H9 (cell line): ENCODE measurements at regions not wholly inside any gene's neighbourhood (a gene's known extent, or its start where the extent isn't known, plus 50 kb on each side); places are given as distances from the start of the nearest gene placed in this dataset.

Source experiments
- DNase-seq: peaks from one replicate; pipeline ENCODE4 v3.0.0-alpha.2; 2017
- H2AFZ ChIP-seq: one replicate; pipeline ENCODE4 v1.6.1; 2013; ENCODE audit warnings: mild to moderate bottlenecking, low read length, control low read depth, moderate library complexity
- H2AK5ac ChIP-seq: 2 replicates; pipeline ENCODE4 v1.6.1; 2013; ENCODE audit warnings: low read length, control low read depth, mixed read lengths; ENCODE audit not compliant: insufficient read length
- H2BK120ac ChIP-seq: one replicate; pipeline ENCODE4 v1.6.1; 2013; ENCODE audit warnings: low read depth, mild to moderate bottlenecking, low read length, control low read depth, inconsistent platforms; ENCODE audit not compliant: poor library complexity, severe bottlenecking
- H2BK12ac ChIP-seq: 2 replicates; pipeline ENCODE4 v1.6.1; 2013; ENCODE audit warnings: low read length, control low read depth, mixed read lengths, low read depth; ENCODE audit not compliant: insufficient read length
- H2BK15ac ChIP-seq: 2 replicates; pipeline ENCODE4 v1.6.1; 2013; ENCODE audit warnings: low read depth, low read length, control low read depth
- H2BK20ac ChIP-seq: one replicate; pipeline ENCODE4 v1.6.1; 2013; ENCODE audit warnings: low read depth, mild to moderate bottlenecking, low read length, control low read depth, inconsistent platforms; ENCODE audit not compliant: poor library complexity, severe bottlenecking
- H2BK5ac ChIP-seq: 2 replicates; pipeline ENCODE4 v1.6.1; 2013; ENCODE audit warnings: low read length, control low read depth, mixed read lengths; ENCODE audit not compliant: insufficient read length
- H3K14ac ChIP-seq: 2 replicates; pipeline ENCODE4 v1.6.1; 2013; ENCODE audit warnings: low read length, control low read depth; ENCODE audit not compliant: insufficient read depth
- H3K18ac ChIP-seq: 2 replicates; pipeline ENCODE4 v1.6.1; 2013; ENCODE audit warnings: low read depth, mild to moderate bottlenecking, mixed read lengths, low read length, control low read depth; ENCODE audit not compliant: insufficient read length
- H3K23ac ChIP-seq: 2 replicates; pipeline ENCODE4 v1.6.1; 2013; ENCODE audit warnings: low read length, control low read depth, mixed read lengths, low read depth; ENCODE audit not compliant: insufficient read length
- H3K23me2 ChIP-seq: 2 replicates; pipeline ENCODE4 v1.6.1; 2013; ENCODE audit warnings: low read depth, mild to moderate bottlenecking, mixed read lengths, low read length, control low read depth; ENCODE audit not compliant: insufficient read length, poor library complexity, severe bottlenecking
- H3K27ac ChIP-seq: 2 replicates; pipeline ENCODE4 v1.5.1; 2013; ENCODE audit warnings: low read length, control low read depth, mixed read lengths, low read depth; ENCODE audit not compliant: insufficient read length
- H3K27me3 ChIP-seq: 2 replicates; pipeline ENCODE4 v1.6.1; 2013; ENCODE audit warnings: low read length, control low read depth, inconsistent platforms; ENCODE audit not compliant: insufficient read depth
- H3K4ac ChIP-seq: 2 replicates; pipeline ENCODE4 v1.6.1; 2013; ENCODE audit warnings: low read depth, mild to moderate bottlenecking, control low read depth, inconsistent platforms, low read length, moderate library complexity
- H3K4me1 ChIP-seq: 2 replicates; pipeline ENCODE4 v1.6.1; 2013; ENCODE audit warnings: low read length, control low read depth, inconsistent platforms; ENCODE audit not compliant: insufficient read depth
- H3K4me2 ChIP-seq: 2 replicates; pipeline ENCODE4 v1.6.1; 2013; ENCODE audit warnings: low read length, control low read depth, mixed read lengths; ENCODE audit not compliant: insufficient read length, insufficient read depth
- H3K56ac ChIP-seq: 2 replicates; pipeline ENCODE4 v1.6.1; 2013; ENCODE audit warnings: low read depth, mild to moderate bottlenecking, mixed read lengths, low read length, control low read depth; ENCODE audit not compliant: insufficient read length
- H3K79me1 ChIP-seq: 2 replicates; pipeline ENCODE4 v1.6.1; 2013; ENCODE audit warnings: low read depth, mild to moderate bottlenecking, moderate library complexity, low read length, control low read depth, inconsistent platforms; ENCODE audit not compliant: insufficient read depth, poor library complexity, severe bottlenecking
- H3K79me2 ChIP-seq: 2 replicates; pipeline ENCODE4 v1.6.1; 2013; ENCODE audit warnings: low read length, control low read depth, inconsistent platforms; ENCODE audit not compliant: insufficient read depth
- H3K9ac ChIP-seq: 2 replicates; pipeline ENCODE4 v1.6.1; 2013; ENCODE audit warnings: low read length, control low read depth, mixed read lengths; ENCODE audit not compliant: insufficient read length; ENCODE audit errors: extremely low read depth
- H3K9me3 ChIP-seq: one replicate; pipeline ENCODE4 v1.6.1; 2013; ENCODE audit warnings: low read depth, low read length, inconsistent platforms; ENCODE audit not compliant: control insufficient read depth
- H3T11ph ChIP-seq: one replicate; pipeline ENCODE4 v1.6.1; 2013; ENCODE audit warnings: mild to moderate bottlenecking, low read length, control low read depth, inconsistent platforms
- H4K20me1 ChIP-seq: one replicate; pipeline ENCODE4 v1.6.1; 2013; ENCODE audit not compliant: control insufficient read depth, insufficient read length, insufficient read depth
- H4K5ac ChIP-seq: 2 replicates; pipeline ENCODE4 v1.6.1; 2013; ENCODE audit warnings: low read depth, mild to moderate bottlenecking, mixed read lengths, low read length, control low read depth; ENCODE audit not compliant: insufficient read length
- H4K8ac ChIP-seq: replicated peaks from 2 replicates; pipeline ENCODE4 v1.6.1; 2013; ENCODE audit warnings: low read length, control low read depth, mixed read lengths, low read depth; ENCODE audit not compliant: insufficient read length
- H4K91ac ChIP-seq: 2 replicates; pipeline ENCODE4 v1.6.1; 2013; ENCODE audit warnings: low read depth, mild to moderate bottlenecking, moderate library complexity, mixed read lengths, low read length, control low read depth; ENCODE audit not compliant: insufficient read length
- H3K27ac Mint-ChIP-seq, 3 experiments: 2 replicates in 2 of 3; 3 replicates in 1 of 3; pipeline ENCODE4 v1.8.0; 2020 to 2021; ENCODE audit warnings: mixed read lengths in 3 of 3, mild to moderate bottlenecking in 1 of 3, moderate library complexity in 1 of 3
- H3K27me3 Mint-ChIP-seq: 2 replicates; pipeline ENCODE4 v1.8.0; 2021; ENCODE audit warnings: low read depth, mild to moderate bottlenecking, moderate library complexity, mixed read lengths
- H3K36me3 Mint-ChIP-seq, 3 experiments: 2 replicates in 2 of 3; 3 replicates in 1 of 3; pipeline ENCODE4 v1.8.0; 2020 to 2021; ENCODE audit warnings: low read depth in 3 of 3, mixed read lengths in 3 of 3; ENCODE audit not compliant: insufficient read depth in 1 of 3
- H3K4me1 Mint-ChIP-seq, 2 experiments: 2 replicates each; pipeline ENCODE4 v1.8.0; 2020; ENCODE audit warnings: mixed read lengths in 2 of 2
- H3K4me3 Mint-ChIP-seq, 2 experiments: 2 replicates in 1 of 2; 3 replicates in 1 of 2; pipeline ENCODE4 v1.8.0; 2020 to 2021; ENCODE audit warnings: mild to moderate bottlenecking in 2 of 2, mixed read lengths in 2 of 2, moderate library complexity in 1 of 2
- H3K9me3 Mint-ChIP-seq, 2 experiments: 2 replicates in 1 of 2; 3 replicates in 1 of 2; pipeline ENCODE4 v1.8.0; 2020; ENCODE audit warnings: mild to moderate bottlenecking in 2 of 2, mixed read lengths in 2 of 2, moderate library complexity in 1 of 2
- CTCF ChIP-seq: fragments of 200-600 bp; sonication (generic); conservative IDR thresholded peaks from 3 replicates; pipeline ENCODE4 v1.8.0; 2021; ENCODE audit warnings: antibody characterized with exemption, mild to moderate bottlenecking
- WGBS: extraction: QIAGEN DNeasy Blood & Tissue Kit; methylation state at CpG from one replicate; pipeline ENCODE4 v1.1.7; 2013; ENCODE audit warnings: missing lambda C conversion rate, low lambda C conversion rate, mixed read lengths; ENCODE audit not compliant: insufficient read length; ENCODE audit errors: extremely low coverage; 5-methylcytosine and 5-hydroxymethylcytosine counted together

GRCh38 chr10:128411643-128412042 is 285.4 kb upstream of the MKI67 start:
- peaks cover 19 to 22% of the 10 kb centered on the region in 2 experiments for H3K4me1 Mint-ChIP-seq
- Histone ChIP-seq H3K56ac (no peak overlapping the region), H4K8ac (no peak overlapping the region), H3K9ac (no peak overlapping the region), H3T11ph (no peak overlapping the region), H2BK120ac (no peak overlapping the region), H2BK15ac (no peak overlapping the region), H3K18ac (no peak overlapping the region), H2BK20ac (no peak overlapping the region), H3K79me2 (no peaks in the 10 kb centered on the region), H2BK12ac (no peak overlapping the region), H3K27ac (no peak overlapping the region), H3K23ac (no peak overlapping the region), H3K4ac (no peak overlapping the region), H2BK5ac (no peak overlapping the region), H3K23me2 (no peaks in the 10 kb centered on the region), H4K20me1 (no peaks in the 10 kb centered on the region), H3K4me1 (no peaks in the 10 kb centered on the region), H3K27me3 (no peaks in the 10 kb centered on the region), H4K91ac (no peak overlapping the region), H2AFZ (no peak overlapping the region), H3K4me2 (no peak overlapping the region), H2AK5ac (no peak overlapping the region), H3K9me3 (no peaks in the 10 kb centered on the region), H3K79me1 (no peaks in the 10 kb centered on the region), H3K14ac (no peak overlapping the region), H4K5ac (no peak overlapping the region)
- no peak for TF ChIP-seq CTCF
- no peaks in the 10 kb centered on the region for H3K36me3 Mint-ChIP-seq
- H3K9me3 Mint-ChIP-seq: peaks cover 0 to 2% of the 10 kb centered on the region in 2 experiments; a peak in 1 of 5 replicates
- no peak for DNase-seq
- H3K27ac Mint-ChIP-seq: no peak overlapping the region
- H3K27me3 Mint-ChIP-seq: no peaks in the 10 kb centered on the region
- no peak overlapping the region for H3K4me3 Mint-ChIP-seq
- WGBS: no CpG with 5 or more reads among the region's 1 CpG
